UCSD-AML1 (cell line): ENCODE measurements at regions not wholly inside any gene's neighbourhood (a gene's known extent, or its start where the extent isn't known, plus 50 kb on each side); places are given as distances from the start of the nearest gene placed in this dataset.

Source experiments
- DNase-seq: peaks from one replicate; lab custom pipeline; 2025; ENCODE audit not compliant: unreplicated experiment; lab: John Stamatoyannopoulos, UW

- DNase-seq = no peak
Observed at GRCh38 chr21:27139526-27139925, 172.6 kb upstream of the ADAMTS5 start.

DNA sequence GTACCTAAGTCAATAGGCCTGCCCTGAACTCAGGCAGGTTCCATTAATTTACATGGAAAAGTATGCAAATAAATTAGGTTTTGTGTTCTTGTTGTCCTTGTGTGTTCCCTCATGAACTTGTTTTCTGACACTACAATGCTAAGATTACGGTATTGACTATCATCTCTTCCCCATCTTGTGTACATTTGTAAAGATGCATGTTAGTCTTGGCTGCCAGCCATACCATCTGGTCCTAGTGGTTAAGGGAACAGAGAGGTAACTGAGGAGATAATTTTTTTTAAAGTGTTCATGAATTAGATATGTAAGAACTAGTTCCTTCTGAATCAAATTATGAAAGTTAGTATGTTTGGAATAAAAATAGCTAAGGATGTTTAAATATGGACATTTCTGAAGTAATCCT lies 167.6 kb upstream of the ADAMTS5 start:
- DNase-seq = no peak

- no peak for DNase-seq
Observed at GRCh38 chr21:27132266-27132665, 165.4 kb upstream of the ADAMTS5 start.

GRCh38 chr21:27130154-27130553 lies 163.3 kb upstream of the ADAMTS5 start:
- DNase-seq = no peak

- no peak for DNase-seq
Observed at GRCh38 chr21:27129694-27130093, 162.8 kb upstream of the ADAMTS5 start.

DNA sequence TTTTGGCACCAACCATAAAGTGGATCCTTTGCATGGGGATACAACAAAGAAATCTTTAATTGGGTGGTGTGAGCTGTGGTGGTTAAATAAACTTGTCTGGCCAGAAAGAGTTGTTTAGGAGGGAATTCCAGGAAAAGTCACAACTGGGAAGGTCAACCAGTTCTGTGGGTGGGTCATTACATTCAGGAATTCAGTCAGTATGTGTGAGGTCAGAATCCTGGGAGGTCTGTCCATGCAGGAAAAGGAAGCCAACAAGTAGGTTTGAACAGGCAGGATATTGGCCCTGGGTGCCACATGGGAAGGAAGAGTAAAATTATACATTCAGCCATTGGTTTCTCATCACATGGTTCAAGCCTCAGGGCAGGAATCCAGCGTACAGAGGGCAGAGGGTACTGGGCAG lies 162.3 kb upstream of the ADAMTS5 start:
- no peak for DNase-seq

DNA sequence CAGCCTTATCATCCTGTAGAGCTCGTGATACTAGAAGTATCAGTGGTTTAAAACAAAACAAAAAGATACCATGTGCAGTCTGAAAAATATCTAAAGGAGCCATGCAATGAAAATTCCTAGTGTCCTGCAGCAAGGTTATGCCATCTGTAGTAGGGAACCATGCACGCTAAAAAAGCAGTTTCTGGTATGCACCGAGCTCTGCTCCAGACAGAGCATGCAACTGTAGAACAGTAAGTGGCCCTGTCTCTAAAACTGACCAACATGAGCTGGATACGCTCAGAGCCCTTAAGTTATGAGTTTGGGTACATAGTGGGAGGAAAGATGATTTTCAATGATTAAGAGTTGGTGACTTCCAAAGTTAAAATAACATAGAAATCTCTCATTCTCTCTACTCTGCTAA lies 159.3 kb upstream of the ADAMTS5 start:
- DNase-seq = no peak

DNA sequence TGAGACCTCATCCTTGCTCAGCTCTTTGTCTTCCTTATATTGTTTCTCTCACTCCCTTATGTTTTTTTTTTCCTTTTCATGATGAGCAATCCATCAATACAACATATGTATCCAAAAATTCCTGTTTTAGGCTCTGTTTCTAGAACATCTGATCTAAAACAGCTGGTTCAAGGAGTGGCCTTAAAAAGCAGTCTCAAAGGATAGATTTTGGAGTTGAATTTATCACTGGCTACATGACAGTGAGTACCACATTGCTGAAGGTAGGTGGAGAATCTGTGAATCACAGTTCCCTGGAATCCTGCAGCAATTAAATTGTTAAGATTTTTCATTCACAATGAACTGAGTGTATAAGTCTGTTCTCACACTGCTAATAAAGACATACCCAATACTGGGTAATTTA lies 155.8 kb upstream of the ADAMTS5 start:
- DNase-seq = no peak

DNA sequence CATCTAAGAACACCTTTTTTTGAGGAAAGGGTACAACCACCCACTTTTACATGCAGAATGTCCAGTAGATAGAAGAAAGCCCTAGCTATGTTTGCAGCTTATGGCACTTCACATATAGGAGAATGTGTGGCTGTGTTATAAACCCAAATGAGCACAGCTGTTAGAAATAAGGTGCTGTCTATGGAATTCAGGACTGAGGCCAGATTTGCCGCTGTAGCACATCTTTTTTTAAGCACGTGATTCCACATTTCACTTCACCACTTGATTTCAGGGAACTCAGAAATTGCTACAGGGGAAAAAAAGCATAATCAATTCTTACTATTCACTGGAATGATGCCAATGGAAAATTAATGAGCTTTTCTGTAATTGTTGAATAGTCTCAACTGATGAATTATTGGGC lies 147.2 kb upstream of the ADAMTS5 start:
- DNase-seq = no peak

GRCh38 chr21:27112186-27112585 lies 145.3 kb upstream of the ADAMTS5 start:
- DNase-seq = no peak

GRCh38 chr21:27110956-27111355 lies 144.1 kb upstream of the ADAMTS5 start:
- DNase-seq = no peak

DNA sequence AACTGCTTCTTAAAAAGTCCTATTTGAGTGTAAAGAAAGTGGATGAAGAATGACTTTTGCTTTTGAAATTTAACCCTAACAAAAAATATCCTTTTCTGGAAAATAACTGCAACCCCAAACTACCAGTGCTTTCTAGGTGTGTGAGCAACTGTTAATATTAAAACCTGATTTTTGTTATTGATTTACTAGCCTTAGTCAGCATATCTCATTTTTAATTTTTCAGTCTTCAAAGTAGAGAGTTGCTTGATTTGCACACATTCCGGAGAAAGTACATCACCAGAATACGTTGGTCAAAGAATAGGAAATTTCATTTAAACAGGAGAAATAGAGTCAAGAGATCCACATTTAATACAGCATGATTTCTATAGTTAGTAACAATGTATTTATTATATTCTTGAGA lies 141.8 kb upstream of the ADAMTS5 start:
- DNase-seq = no peak

DNA sequence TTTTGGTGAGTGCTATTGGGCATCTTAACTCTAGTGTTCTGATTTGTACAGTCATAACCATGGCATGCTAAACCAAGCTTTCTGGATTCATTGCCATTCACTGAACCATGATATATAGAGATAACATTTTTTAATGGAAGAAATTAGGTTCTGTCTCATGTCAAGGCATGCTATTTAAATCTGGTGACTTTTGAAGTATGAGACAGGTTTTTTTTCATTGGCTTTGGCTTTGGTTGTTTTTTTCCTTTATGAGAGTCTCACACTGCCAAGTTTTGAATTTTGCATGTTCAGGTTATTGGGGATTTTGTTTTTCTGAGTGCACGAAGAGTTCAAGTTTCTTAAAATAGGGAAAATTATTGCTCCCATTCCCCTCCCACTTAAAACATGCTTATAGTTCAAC lies 141.3 kb upstream of the ADAMTS5 start:
- DNase-seq = no peak

GRCh38 chr21:27104846-27105431 lies 138.1 kb upstream of the ADAMTS5 start:
- DNase-seq = no peak

DNA sequence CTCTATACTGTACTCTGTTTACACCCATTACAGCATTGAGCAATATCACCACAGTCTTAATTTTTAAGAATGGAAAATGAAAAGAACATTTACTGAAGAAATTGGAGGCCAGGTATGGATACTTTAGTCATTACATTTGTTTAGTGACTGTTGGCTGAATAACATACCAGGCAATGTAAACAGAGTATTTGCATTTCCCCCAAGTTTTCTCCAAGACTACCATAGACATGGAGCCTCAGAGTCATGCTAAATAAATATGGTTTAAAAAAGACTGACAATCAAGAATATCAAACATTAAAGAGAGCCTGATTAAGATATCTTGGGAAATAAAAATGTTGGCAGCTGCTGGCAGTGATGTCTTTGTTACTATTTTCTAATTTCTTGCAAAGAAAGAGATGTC lies 136.9 kb upstream of the ADAMTS5 start:
- no peak for DNase-seq

GRCh38 chr21:27101523-27101922 lies 134.6 kb upstream of the ADAMTS5 start:
- no peak for DNase-seq

GRCh38 chr21:27094184-27094948 lies 127.5 kb upstream of the ADAMTS5 start:
- no peak for DNase-seq

GRCh38 chr21:27086630-27087029 lies 119.7 kb upstream of the ADAMTS5 start:
- no peak for DNase-seq

DNA sequence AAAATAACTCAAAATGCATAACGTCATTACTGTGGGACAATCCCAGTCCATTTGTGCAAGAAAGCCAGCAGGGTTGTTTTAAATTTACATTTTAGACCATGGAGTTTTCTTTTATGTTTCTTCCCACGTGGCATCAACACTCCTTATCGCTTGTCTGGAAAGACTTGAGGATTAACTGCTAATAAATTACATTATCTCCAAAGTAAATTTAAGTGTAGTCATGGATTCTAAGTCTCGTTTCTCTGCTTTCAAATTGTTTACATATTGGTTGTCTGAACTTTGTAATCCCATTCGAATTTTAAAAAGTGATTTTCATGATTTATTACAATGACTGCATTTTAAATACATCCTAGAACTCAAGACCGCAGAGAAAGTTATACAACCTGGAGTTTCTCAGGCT lies 119.3 kb upstream of the ADAMTS5 start:
- DNase-seq = no peak

DNA sequence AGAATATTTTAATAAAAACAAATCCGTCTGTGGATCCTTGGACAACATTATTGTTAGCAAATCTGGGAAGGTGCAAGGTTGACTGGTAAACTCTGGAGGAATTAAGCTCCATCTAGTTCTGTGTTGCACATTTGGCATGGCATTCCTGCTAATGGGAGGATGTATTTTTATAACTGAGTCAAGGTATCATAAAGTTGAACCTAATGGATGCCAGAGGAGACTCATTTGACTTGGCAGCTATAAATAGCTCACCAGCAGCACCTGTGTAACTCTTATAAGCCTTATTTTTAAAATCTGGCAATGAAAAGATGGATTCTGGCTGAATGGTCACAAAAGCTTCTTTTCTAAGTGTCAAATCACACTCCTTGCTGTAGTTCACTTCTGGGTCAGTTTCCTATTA lies 118.5 kb upstream of the ADAMTS5 start:
- no peak for DNase-seq

- no peak for DNase-seq
Observed at GRCh38 chr21:27083144-27083543, 116.3 kb upstream of the ADAMTS5 start.

DNA sequence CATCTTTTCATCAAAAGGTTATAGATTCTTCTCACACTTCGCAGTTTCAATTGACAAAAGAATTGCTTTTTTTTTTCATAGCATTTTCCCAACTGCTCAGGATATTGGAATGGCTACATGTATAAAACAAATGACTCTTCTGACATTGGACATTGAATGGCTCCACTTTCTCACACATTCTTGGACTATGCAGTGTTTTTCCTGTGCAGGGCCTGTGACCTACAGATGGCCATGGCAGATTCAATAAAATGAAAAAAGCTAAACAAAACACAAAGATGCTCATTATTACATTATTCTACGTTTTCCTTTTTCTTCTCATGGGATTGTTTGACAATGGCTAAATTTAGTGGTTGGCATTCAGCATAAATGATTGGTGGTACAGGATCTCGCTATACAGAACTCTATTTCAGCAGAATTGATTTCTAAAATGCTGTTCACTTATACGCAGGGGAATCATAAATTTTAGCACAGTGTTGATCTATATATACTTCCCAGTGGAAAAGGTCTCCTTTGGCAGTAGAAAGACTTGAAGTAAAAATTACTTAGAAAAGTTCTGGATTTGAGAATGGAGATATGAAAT lies 115.6 kb upstream of the ADAMTS5 start:
- DNase-seq = no peak
